Hepatocyte (in vitro differentiated cells): ENCODE measurements at regions not wholly inside any gene's neighbourhood (a gene's known extent, or its start where the extent isn't known, plus 50 kb on each side); places are given as distances from the start of the nearest gene placed in this dataset.

Source experiments
- EZH2 ChIP-seq: fragments of 200-600 bp; sonication (generic); IDR thresholded peaks from 2 replicates; pipeline ENCODE4 v1.6.1; 2016; ENCODE audit warnings: antibody characterized with exemption, mild to moderate bottlenecking, borderline replicate concordance
- EZH2phosphoT487 ChIP-seq: fragments of 200-600 bp; sonication (generic); IDR thresholded peaks from one replicate; pipeline ENCODE4 v1.6.1; 2018; ENCODE audit warnings: antibody characterized with exemption, mild to moderate bottlenecking, low read depth, moderate library complexity; ENCODE audit not compliant: unreplicated experiment, severe bottlenecking
- TF ChIP-seq, protein P1 (sequence below): fragments of 200-600 bp; sonication (generic); IDR thresholded peaks from 2 replicates; pipeline ENCODE4 v1.5.1; 2016; ENCODE audit warnings: antibody characterized with exemption, mild to moderate bottlenecking; ENCODE audit not compliant: poor library complexity

DNA sequence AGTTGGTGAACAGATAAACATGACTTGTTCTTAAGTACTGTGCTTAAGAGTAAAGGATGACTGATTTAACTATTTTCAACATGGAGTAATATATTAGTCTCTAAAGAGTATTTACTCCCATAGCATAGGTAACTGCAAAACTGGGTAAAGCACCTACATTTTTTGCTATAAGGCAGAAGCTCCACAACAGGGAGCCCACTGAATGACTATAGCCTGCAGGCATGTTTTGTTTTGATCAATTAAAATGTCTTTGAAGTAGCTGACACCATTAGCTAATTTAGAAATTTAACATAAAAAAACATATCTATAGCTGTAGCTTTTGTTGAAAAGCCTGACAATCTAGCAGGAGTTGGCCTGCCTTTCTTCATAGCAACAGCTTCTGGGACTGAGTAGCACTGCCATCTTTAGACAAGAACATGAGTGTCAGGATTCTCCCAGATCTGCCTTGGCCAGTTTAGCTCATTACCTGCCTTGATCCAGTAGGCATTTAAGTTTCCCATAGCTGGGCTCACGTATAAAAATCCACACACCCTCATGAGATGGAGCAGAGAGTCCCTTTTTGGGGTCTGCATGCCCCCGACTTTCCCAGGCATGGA is 1935.1 kb upstream of the PIK3C3 start:
- TF ChIP-seq, protein P1, sequence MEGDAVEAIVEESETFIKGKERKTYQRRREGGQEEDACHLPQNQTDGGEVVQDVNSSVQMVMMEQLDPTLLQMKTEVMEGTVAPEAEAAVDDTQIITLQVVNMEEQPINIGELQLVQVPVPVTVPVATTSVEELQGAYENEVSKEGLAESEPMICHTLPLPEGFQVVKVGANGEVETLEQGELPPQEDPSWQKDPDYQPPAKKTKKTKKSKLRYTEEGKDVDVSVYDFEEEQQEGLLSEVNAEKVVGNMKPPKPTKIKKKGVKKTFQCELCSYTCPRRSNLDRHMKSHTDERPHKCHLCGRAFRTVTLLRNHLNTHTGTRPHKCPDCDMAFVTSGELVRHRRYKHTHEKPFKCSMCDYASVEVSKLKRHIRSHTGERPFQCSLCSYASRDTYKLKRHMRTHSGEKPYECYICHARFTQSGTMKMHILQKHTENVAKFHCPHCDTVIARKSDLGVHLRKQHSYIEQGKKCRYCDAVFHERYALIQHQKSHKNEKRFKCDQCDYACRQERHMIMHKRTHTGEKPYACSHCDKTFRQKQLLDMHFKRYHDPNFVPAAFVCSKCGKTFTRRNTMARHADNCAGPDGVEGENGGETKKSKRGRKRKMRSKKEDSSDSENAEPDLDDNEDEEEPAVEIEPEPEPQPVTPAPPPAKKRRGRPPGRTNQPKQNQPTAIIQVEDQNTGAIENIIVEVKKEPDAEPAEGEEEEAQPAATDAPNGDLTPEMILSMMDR, result no peak
- TF ChIP-seq EZH2 (no peak), EZH2phosphoT487 (no peak)
